ENCODE measurements at regions not wholly inside any gene's neighbourhood (a gene's known extent, or its start where the extent isn't known, plus 50 kb on each side); places are given as distances from the start of the nearest gene placed in this dataset.

DNA sequence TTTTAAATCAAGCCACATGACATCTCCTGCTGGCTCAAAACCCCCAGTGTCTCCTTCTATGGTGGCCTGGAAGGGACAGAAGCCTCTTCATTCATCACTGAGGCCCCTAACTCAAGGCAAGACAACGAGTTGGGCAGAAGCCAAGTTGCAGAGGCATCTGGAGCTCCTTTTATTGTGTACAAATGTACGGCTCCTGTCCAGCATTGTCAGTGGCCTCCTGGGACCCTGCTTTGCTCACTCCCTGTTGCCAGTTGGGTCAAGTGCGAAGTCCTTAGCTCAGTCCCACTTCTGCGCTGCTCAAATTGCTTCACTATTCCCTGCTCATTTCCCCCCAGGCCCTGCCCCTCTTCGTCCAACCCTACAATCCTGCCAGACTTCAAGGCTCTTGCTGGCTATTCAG, 181.2 kb upstream of the PMEPA1 start:
- DNase-seq = no peak

DNA sequence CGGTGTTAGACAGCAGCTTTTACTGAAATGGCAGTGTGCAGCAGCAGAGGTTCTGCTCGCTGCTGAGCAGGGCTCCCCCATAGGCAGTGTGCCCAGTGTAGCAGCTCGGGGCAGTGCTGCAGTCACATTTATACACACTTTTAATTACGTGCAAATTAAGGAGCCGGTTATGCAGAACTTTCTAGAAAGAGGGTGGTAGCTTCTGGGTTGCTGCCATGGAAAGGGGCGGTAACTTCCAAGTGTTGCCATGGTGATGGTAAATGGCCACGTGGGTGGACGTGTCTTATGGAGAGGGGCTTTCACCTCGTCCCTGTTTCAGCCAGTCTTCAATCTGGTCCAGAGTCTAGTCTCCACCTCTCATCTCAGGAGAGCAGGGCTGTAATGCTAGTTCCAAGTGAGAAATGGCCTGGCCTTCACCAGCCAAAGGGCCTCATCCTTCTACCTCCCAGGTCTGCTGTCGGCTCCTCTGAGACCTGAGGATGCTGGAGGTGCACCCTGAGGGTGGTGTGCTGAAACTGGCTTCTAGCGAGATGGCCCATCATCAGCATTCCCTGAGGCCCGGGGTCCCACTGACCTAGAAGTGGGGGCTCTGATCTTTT, 180.5 kb upstream of the PMEPA1 start:
- no peak for DNase-seq

GRCh38 chr20:57888591-57888990, 178.8 kb upstream of the PMEPA1 start:
- DNase-seq = no peak

GRCh38 chr20:57884956-57885355, 175.1 kb upstream of the PMEPA1 start:
- no peak for DNase-seq

GRCh38 chr20:57883761-57884160, 173.9 kb upstream of the PMEPA1 start:
- no peak for DNase-seq

DNA sequence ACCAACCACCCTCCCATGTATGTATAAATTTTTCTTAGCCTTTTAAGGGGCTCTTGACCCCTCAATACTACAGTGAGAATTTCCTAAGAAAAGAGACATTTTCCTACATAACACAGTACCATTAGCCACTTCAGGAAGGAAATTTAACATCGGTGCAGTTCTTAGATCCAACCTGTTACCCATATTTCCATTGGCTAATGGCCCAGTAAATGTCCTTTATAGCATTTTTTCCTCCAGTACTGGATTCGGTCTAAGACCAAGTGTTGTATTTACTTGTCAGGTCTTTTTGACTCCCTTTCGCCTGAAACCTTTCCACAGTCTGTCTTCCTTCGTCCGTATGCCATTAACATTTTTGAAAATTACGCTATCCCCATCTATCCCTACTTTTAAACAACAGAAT, 173.4 kb upstream of the PMEPA1 start:
- DNase-seq = no peak

GRCh38 chr20:57882451-57883161, 172.8 kb upstream of the PMEPA1 start:
- DNase-seq = no peak

DNA sequence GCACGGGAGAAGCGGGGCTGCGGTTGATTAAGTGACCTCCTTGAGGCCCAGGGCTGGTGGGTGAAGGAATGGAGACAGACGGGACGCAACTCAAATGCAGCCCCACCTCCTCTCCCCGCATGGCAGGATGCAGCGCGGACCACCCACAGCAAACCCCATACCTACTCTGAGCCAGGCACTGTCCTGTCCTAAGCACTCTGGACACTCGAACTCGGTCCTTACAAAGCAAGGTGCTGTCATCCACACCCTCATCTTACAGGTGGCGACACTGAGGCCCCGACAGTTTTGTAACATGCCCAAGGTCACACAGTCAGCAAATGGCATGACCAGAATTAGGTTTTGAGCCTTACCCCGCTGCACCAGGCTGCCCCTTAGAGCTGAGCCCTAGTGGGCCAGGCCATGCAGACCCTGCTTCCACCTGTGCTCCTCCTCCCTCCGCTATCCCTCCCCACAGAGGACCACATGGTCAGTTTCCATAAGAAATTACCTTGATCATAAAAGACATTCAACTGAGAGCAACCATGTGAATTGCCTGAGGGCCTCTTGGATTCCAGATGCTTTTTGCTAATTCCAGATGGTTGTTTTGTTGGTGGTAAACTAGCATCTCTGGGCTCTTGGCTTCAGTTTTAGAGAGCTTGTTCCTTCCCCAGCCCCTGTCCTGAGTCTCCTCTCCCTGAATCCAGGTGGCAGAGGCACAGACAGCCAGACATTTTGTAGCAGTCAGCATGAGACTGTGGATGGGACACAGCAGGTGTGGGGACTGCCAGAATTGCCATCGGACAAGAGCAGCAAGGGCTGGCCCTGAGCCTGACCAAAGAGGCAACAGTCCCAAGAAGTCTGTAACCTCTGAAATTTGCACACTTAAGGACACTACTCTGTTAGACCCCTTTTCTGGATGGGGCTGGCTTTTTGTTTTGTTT, 171.9 kb upstream of the PMEPA1 start:
- no peak for DNase-seq

DNA sequence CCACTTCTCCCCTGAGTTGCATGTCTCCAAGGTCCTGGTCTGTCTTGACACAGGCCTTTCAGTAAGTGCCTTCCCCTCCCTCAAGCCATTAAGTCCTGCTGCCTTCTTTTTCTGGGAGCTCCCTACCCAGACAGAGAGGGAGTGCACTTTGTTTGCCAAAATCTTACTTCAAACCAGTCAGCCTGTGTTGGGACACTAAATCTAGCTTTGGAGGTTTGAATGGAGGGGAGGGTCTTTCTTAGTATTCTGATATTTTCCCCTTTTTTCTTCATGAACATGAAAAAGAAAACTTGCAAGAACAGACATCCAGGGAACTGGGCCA, 170.7 kb upstream of the PMEPA1 start:
- no peak for DNase-seq

DNA sequence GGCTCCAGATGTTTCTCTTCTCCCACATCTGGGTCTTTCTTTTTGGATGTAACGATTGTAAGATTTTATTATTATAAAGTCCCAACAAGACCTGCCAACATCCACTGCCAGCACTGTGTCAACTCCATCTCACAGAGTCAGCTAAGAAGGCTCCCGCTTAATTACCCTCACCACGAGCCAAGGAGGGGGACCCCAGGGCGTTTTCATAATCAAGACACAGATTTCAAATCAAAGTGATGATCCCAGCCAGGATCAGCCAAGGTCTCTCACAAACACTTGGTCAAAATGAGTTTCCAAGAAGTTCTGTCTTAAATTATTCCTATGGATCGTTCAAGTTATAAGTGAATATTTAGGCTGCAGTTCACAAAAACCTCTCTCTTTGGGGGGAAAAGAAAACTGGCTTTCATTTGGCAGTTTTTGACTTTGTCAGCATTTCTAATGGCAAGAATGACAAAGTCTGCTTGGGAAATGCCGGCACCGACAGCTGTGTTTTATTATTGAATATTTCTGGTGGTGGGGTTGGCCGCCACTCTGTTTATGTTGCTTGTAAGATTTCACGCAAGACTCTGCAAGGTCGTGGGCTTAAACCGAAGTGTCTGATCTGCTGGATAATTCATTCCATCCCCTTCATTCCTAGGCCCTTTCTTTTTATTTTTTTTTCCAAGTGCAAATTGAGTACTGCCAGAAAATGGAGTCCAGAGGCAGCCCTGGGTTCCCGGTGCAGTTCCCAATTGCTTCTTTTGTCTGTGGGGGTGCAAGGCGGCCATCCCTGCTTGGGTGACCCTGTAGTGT, 170.2 kb upstream of the PMEPA1 start:
- no peak for DNase-seq

DNA sequence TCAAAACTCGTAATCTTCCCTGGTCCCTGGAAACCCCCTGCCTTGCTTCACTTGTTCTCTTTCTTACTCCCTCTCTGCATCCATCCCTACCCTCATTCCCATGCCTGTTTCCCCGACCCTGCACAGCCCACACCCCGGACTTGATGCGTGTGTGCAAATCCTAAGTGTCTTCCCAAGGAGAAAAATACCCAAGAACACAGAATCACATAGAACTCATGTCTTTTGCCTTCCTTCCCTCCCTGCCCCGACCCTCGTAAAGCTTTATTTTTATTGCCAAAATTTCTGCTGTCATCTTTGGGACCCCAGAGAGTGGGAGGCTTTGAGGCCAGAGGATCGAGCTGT, 169.6 kb upstream of the PMEPA1 start:
- no peak for DNase-seq

GRCh38 chr20:57878786-57879424, 169.1 kb upstream of the PMEPA1 start:
- DNase-seq = no peak

DNA sequence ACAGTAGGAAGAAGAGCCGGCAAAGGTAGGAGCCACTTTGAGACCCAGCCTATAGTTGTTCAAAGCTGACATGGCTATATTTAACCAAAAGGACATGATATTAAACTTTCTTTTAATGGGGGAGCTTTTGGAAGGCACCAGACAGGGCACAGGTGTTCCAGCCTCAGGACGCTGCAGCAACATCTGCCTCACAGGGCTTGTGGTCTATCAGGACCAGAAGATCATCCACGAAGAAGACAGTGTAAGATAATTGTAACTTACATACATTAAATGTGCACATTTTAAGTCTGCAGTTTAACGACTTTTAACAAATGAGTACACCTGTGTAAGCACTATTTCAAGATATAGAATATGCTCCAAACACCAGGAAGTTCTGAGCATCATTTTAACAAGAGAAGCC, 168.2 kb upstream of the PMEPA1 start:
- DNase-seq = no peak

DNA sequence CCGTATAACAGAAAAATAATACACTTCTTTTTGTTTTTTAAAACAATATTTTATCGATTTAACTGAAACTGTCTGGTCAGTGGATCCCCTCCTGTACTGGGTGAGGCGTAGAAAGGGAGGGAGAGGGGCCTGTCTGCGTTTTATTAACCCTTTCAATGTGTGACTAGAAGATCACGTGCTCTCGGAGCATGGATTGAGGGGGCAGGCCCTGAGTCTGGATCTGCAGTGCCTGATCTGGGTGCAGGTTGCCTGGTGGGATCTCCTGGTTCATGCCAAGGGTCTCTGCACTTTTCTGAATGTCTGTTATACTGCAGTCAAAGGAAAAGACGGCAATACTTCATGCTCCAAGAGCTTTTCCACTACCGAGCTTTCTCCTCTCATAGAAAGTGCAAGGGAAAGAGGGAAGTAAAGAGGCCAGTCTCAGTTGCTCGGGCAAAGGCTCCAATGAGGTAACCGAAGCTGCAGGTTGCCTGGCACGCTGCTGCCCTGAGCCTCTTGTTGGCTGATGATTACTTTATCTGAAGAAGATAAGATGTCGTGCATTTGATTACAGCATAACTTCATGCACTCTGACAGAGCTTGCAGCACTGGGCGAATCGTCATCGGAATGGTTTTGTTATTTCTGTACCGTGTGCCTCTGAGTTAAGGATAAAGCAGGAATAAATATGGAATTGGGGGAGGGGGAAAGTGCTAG, 167.5 kb upstream of the PMEPA1 start:
- DNase-seq = no peak

GRCh38 chr20:57876163-57876562, 166.3 kb upstream of the PMEPA1 start:
- no peak for DNase-seq

DNA sequence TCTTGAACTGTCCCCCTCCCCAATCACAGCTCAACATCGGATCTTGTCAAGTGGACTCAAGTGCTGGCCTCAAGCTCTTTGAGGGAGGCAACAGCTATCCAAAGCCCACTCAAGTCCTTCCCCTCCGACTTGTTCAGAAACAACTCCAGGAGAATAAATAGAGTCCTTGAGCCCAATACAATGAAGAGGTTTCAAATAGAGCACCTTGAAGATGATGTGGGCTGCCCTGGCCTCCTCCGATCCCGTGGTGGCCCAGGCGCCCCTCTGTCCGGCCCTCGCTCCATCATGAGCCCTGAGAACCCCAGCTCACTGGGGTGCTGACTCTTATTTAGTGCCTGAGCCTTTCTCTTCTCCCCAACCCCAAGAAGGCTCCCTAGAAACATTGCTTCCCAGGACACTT, 164.3 kb upstream of the PMEPA1 start:
- DNase-seq = no peak

GRCh38 chr20:57872816-57873409, 163.1 kb upstream of the PMEPA1 start:
- no peak for DNase-seq

DNA sequence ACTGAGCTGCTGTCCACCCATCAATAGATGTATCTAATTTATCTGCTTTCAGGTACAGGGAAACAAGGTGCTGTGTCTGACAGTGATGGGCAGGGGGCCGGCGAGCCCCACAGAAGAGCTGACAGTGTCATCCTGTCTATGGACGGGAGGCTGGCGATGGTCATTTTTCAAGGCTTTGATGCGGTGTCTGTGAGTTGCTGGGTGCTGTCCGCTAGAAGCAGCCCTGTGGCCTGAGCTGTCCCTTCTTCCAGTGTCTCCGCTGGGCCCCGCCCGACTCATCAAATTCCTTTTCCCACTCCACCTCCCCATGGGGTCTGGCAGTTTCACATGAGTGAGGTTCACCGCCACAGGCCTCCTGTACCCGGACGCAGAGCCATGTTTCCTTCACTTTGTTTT, 161.4 kb upstream of the PMEPA1 start:
- no peak for DNase-seq

GRCh38 chr20:57870597-57871236, 160.9 kb upstream of the PMEPA1 start:
- no peak for DNase-seq

DNA sequence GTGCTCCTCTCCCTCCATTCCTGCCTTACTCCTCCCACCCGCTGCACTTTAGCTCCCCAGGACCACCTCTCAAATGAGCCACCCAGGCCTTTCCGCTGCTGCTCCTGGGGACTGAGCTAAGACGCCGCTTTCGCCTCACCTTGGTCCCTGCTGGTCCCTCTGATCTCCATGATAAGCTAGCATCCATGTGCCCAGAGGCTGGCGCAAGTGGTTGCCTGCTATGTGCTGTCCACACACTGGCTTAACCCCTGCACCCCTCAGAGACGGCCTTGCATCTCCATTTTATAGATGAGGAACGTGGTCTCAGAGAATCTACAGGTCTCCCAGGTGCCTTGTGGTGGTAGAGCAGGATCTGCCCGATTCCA, 160.1 kb upstream of the PMEPA1 start:
- no peak for DNase-seq

- DNase-seq = no peak
These were observed 159.6 kb upstream of the PMEPA1 start for GRCh38 chr20:57869291-57869950.

Measured in CD4-positive, alpha-beta T cell treated with Interleukin-17A for 1 hour (primary cell).